Natural killer cell treated with Interleukin-12 subunit alpha and Interleukin-12 subunit beta and Interleukin-15 and Interleukin-18, amount 100 ng/mL, for 72 hours (primary cell): ENCODE measurements at regions not wholly inside any gene's neighbourhood (a gene's known extent, or its start where the extent isn't known, plus 50 kb on each side); places are given as distances from the start of the nearest gene placed in this dataset.

Source experiments
- ATAC-seq, 2 donors: fragments of 150-1000 bp; cut with Tn5 transposase in 1 of 2; sonication (Bioruptor Pico), chemical (Tn5 transposase) in 1 of 2; 2 replicates each; pipeline ENCODE4 v1.10.0; 2021
- DNase-seq: peaks from one replicate; pipeline ENCODE4 v3.0.0; 2022; ENCODE audit warnings: low spot score
- H3K27ac Mint-ChIP-seq, 2 donors: 1 replicate in 1 of 2; 2 replicates in 1 of 2; pipeline ENCODE4 v1.8.0; 2022; ENCODE audit warnings: mixed read lengths in 2 of 2, mild to moderate bottlenecking in 1 of 2, moderate library complexity in 1 of 2
- H3K27me3 Mint-ChIP-seq, 2 donors: 1 replicate in 1 of 2; 2 replicates in 1 of 2; pipeline ENCODE4 v1.8.0; 2022; ENCODE audit warnings: mixed read lengths in 2 of 2
- H3K36me3 Mint-ChIP-seq: one replicate; pipeline ENCODE4 v1.8.0; 2022; ENCODE audit warnings: mixed read lengths
- H3K4me1 Mint-ChIP-seq, 2 donors: 1 replicate in 1 of 2; 2 replicates in 1 of 2; pipeline ENCODE4 v1.8.0; 2022; ENCODE audit warnings: low read depth in 2 of 2, mixed read lengths in 2 of 2, mild to moderate bottlenecking in 1 of 2
- H3K4me3 Mint-ChIP-seq: one replicate; pipeline ENCODE4 v1.8.0; 2022; ENCODE audit warnings: mixed read lengths
- H3K9me3 Mint-ChIP-seq: 2 replicates; pipeline ENCODE4 v1.8.0; 2022; ENCODE audit warnings: mixed read lengths

DNA sequence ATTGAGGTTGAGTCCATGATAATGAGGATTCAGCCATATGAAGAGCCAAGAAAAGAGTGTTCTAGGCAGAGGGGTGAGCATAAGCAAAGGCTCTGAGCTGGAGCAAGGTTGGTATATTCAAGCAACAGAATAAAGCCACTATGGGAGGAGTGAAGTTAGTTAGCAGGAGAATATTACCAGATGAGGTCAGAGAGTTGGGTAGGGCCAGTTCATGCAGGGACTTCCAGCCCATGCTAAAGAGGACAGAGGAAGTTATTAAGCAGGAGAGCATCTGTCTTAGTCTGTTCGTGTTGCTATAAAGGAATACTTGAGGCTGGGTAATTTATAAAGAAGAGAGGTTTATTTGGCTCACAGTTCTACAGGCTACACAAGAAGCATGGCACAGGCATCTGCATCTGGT lies 57.1 kb upstream of the ATG10 start:
- no peak for DNase-seq
- ATAC-seq, result no peak
- peaks cover 18 to 22% of the 10 kb centered on the region in 2 donors for H3K27me3 Mint-ChIP-seq
- H3K4me3 Mint-ChIP-seq, result no peak overlapping the region
- no peak overlapping the region for H3K27ac Mint-ChIP-seq
- H3K36me3 Mint-ChIP-seq, result no peaks in the 10 kb centered on the region
- no peaks in the 10 kb centered on the region for H3K9me3 Mint-ChIP-seq
- H3K4me1 Mint-ChIP-seq, result no peaks in the 10 kb centered on the region

DNA sequence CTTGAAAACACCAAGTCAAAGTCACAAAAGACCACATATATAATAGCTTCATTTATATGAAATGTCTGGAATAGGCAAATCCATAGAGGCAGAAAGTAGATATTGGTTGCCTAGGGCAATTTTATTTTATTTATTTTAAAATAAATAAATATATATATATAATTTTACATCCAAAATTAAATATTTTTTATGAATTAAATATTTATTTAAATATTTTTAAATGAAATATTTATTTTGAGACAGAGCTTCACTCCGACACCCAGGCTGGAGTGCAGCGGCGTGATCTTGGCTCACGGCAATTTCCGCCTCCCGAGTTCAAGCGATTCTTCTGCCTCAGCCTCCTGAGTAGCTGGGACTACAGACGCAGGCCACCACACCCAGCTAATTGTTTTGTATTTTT lies 58.9 kb upstream of the ATG10 start:
- no peak for ATAC-seq
- no peaks in the 10 kb centered on the region for H3K4me1 Mint-ChIP-seq
- DNase-seq, result no peak
- H3K4me3 Mint-ChIP-seq, result no peak overlapping the region
- H3K27me3 Mint-ChIP-seq, result peaks cover 12% of the 10 kb centered on the region in 2 donors
- H3K27ac Mint-ChIP-seq, result no peak overlapping the region
- H3K9me3 Mint-ChIP-seq, result no peaks in the 10 kb centered on the region
- H3K36me3 Mint-ChIP-seq, result no peaks in the 10 kb centered on the region

DNA sequence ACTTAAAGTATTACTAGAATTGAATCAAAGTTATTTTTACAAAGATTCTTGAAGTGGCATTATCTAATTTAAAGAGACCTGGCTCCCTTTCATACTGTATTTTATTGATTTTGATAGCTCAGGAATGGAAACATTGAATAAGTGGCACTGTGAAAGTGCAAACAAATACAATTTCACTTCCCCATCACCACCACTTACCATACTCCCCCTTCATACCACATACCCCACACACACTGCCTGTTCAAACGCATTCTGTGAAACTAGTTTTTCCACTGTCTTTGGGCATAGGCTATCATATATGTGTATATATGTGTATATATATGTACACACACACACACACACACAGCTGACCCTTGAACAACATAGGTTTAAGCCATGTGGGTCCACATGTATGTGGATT lies 62.1 kb upstream of the ATG10 start:
- Mint-ChIP-seq H3K27ac (no peak overlapping the region), H3K4me1 (no peaks in the 10 kb centered on the region), H3K36me3 (no peaks in the 10 kb centered on the region), H3K4me3 (no peak overlapping the region), H3K9me3 (no peaks in the 10 kb centered on the region), H3K27me3 (peaks cover 3 to 5% of the 10 kb centered on the region in 2 donors)
- ATAC-seq, result no peak
- no peak for DNase-seq

DNA sequence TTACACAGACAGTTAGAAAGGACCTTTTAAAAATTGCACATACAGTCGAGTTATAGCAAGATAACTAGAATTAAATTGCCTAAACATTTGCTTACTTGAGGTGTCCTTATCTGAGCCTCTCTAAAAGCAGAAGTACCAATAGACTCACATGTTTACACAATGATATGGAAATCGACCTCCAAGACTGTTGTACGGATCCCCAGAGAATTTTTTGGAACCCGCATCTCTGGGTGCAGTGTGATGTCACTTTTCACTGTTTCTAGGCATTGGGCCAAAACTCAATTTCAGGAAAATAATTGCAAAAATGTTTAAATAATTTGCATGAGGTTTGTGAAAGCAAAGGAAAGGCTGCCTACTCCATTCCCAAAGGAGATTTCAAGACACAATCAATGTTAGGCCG lies 63.1 kb upstream of the ATG10 start:
- H3K9me3 Mint-ChIP-seq, result no peaks in the 10 kb centered on the region
- H3K4me3 Mint-ChIP-seq, result no peak overlapping the region
- no peak for ATAC-seq
- no peak for DNase-seq
- H3K4me1 Mint-ChIP-seq, result no peaks in the 10 kb centered on the region
- no peaks in the 10 kb centered on the region for H3K36me3 Mint-ChIP-seq
- H3K27me3 Mint-ChIP-seq, result peaks cover 0 to 3% of the 10 kb centered on the region in 2 donors
- no peak overlapping the region for H3K27ac Mint-ChIP-seq

- Mint-ChIP-seq H3K9me3 (no peaks in the 10 kb centered on the region), H3K27ac (no peak overlapping the region), H3K4me1 (no peaks in the 10 kb centered on the region), H3K36me3 (no peaks in the 10 kb centered on the region), H3K27me3 (peaks cover 0 to 3% of the 10 kb centered on the region in 2 donors), H3K4me3 (no peak overlapping the region)
- DNase-seq (no peak), ATAC-seq (no peak)
Observed at GRCh38 chr5:81908044-81908443, 63.8 kb upstream of the ATG10 start.

GRCh38 chr5:81907012-81907635 lies 64.7 kb upstream of the ATG10 start:
- Mint-ChIP-seq H3K4me1 (no peaks in the 10 kb centered on the region), H3K4me3 (no peak overlapping the region), H3K27ac (no peak overlapping the region), H3K36me3 (no peaks in the 10 kb centered on the region), H3K9me3 (no peaks in the 10 kb centered on the region), H3K27me3 (peaks cover 0 to 3% of the 10 kb centered on the region in 2 donors)
- peak in 1 of 2 donors; percentile 40 for ATAC-seq
- no peak for DNase-seq

- Mint-ChIP-seq H3K27ac (no peak overlapping the region), H3K4me1 (no peaks in the 10 kb centered on the region), H3K36me3 (peaks cover 5% of the 10 kb centered on the region), H3K27me3 (peaks cover 1 to 6% of the 10 kb centered on the region in 2 donors), H3K4me3 (no peak overlapping the region), H3K9me3 (peaks cover 3% of the 10 kb centered on the region)
- ATAC-seq, result no peak
- no peak for DNase-seq
Observed at GRCh38 chr5:81906086-81906485, 65.7 kb upstream of the ATG10 start.

GRCh38 chr5:81904861-81905260 lies 67.0 kb upstream of the ATG10 start:
- Mint-ChIP-seq H3K4me1 (no peaks in the 10 kb centered on the region), H3K4me3 (no peak overlapping the region), H3K27me3 (peaks cover 0 to 8% of the 10 kb centered on the region in 2 donors), H3K9me3 (peaks cover 4% of the 10 kb centered on the region), H3K36me3 (peaks cover 5% of the 10 kb centered on the region), H3K27ac (no peak overlapping the region)
- ATAC-seq, result no peak
- DNase-seq, result no peak

GRCh38 chr5:81904166-81904565 lies 67.7 kb upstream of the ATG10 start:
- H3K9me3 Mint-ChIP-seq, result peaks cover 4% of the 10 kb centered on the region
- H3K4me1 Mint-ChIP-seq, result no peaks in the 10 kb centered on the region
- peaks cover 5% of the 10 kb centered on the region for H3K36me3 Mint-ChIP-seq
- no peak overlapping the region for H3K27ac Mint-ChIP-seq
- H3K27me3 Mint-ChIP-seq, result peaks cover 0 to 8% of the 10 kb centered on the region in 2 donors
- DNase-seq (no peak), ATAC-seq (no peak)
- no peak overlapping the region for H3K4me3 Mint-ChIP-seq

GRCh38 chr5:81901586-81901985 lies 70.2 kb upstream of the ATG10 start:
- peaks cover 5% of the 10 kb centered on the region for H3K36me3 Mint-ChIP-seq
- no peak overlapping the region for H3K4me3 Mint-ChIP-seq
- H3K4me1 Mint-ChIP-seq, result no peaks in the 10 kb centered on the region
- no peak overlapping the region for H3K27ac Mint-ChIP-seq
- DNase-seq (no peak), ATAC-seq (no peak)
- peaks cover 4% of the 10 kb centered on the region for H3K9me3 Mint-ChIP-seq
- H3K27me3 Mint-ChIP-seq, result peaks cover 0 to 8% of the 10 kb centered on the region in 2 donors

GRCh38 chr5:81899123-81899522 lies 72.7 kb upstream of the ATG10 start:
- Mint-ChIP-seq H3K4me1 (no peaks in the 10 kb centered on the region), H3K9me3 (peaks cover 4% of the 10 kb centered on the region), H3K4me3 (no peak overlapping the region), H3K36me3 (peaks cover 5% of the 10 kb centered on the region), H3K27me3 (peaks cover 0 to 8% of the 10 kb centered on the region in 2 donors), H3K27ac (no peak overlapping the region)
- no peak for ATAC-seq
- no peak for DNase-seq

- Mint-ChIP-seq H3K4me3 (no peak overlapping the region), H3K27me3 (peaks cover 0 to 8% of the 10 kb centered on the region in 2 donors), H3K4me1 (no peaks in the 10 kb centered on the region), H3K27ac (no peak overlapping the region), H3K9me3 (peaks cover 4% of the 10 kb centered on the region), H3K36me3 (peaks cover 5% of the 10 kb centered on the region)
- DNase-seq, result no peak
- no peak for ATAC-seq
Observed at GRCh38 chr5:81898403-81898802, 73.4 kb upstream of the ATG10 start.

DNA sequence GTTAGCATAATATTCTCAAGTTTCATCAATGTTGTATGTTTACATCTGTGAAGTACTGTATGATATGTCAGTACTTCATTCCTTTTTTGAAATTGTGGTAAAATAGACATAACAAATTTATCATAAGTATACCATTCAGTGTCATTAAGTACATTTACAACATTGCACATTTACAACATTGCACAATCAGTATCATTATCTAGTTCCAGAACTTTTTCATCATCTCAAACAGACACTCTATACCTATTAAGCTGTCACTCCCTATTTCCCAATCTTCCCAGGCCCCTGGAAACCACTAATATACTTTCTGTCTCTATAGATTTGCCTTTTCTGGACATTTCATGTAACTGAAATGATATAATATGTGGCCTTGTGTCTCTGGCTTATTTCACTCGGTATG lies 75.1 kb upstream of the ATG10 start:
- H3K9me3 Mint-ChIP-seq, result peaks cover 4% of the 10 kb centered on the region
- no peak for DNase-seq
- no peaks in the 10 kb centered on the region for H3K4me1 Mint-ChIP-seq
- H3K27me3 Mint-ChIP-seq, result peaks cover 0 to 8% of the 10 kb centered on the region in 2 donors
- no peak overlapping the region for H3K27ac Mint-ChIP-seq
- no peak overlapping the region for H3K4me3 Mint-ChIP-seq
- peaks cover 5% of the 10 kb centered on the region for H3K36me3 Mint-ChIP-seq
- no peak for ATAC-seq

GRCh38 chr5:81895307-81895706 lies 76.5 kb upstream of the ATG10 start:
- Mint-ChIP-seq H3K27ac (no peak overlapping the region), H3K9me3 (no peaks in the 10 kb centered on the region), H3K4me3 (no peak overlapping the region), H3K27me3 (no peaks in the 10 kb centered on the region), H3K36me3 (no peaks in the 10 kb centered on the region), H3K4me1 (no peaks in the 10 kb centered on the region)
- no peak for DNase-seq
- no peak for ATAC-seq

- DNase-seq (no peak), ATAC-seq (no peak)
- Mint-ChIP-seq H3K27ac (no peak overlapping the region), H3K4me1 (no peaks in the 10 kb centered on the region), H3K4me3 (no peak overlapping the region), H3K36me3 (no peaks in the 10 kb centered on the region), H3K9me3 (no peaks in the 10 kb centered on the region), H3K27me3 (peaks cover 0 to 1% of the 10 kb centered on the region in 2 donors)
Observed at GRCh38 chr5:81893961-81894360, 77.9 kb upstream of the ATG10 start.
